Right cardiac atrium (tissue), 5 donors: ENCODE measurements at regions not wholly inside any gene's neighbourhood (a gene's known extent, or its start where the extent isn't known, plus 50 kb on each side); places are given as distances from the start of the nearest gene placed in this dataset.

Experiments used
- ATAC-seq, 2 donors: fragments of 200-7000 bp; cut with Tn5 transposase; one replicate each; pipeline versions ENCODE4 v1.8.0 to v1.9.1; 2020; ENCODE audit warnings: moderate library complexity in 2 of 2, mild to moderate bottlenecking in 1 of 2
- DNase-seq, 3 donors: peaks; one replicate each; pipeline ENCODE4 v3.0.0-alpha.2; 2020
- H3K27ac ChIP-seq: one replicate; pipeline ENCODE4 v1.5.1; 2013; ENCODE audit warnings: mild to moderate bottlenecking, low read length, control low read depth, moderate library complexity
- H3K27me3 ChIP-seq: one replicate; pipeline ENCODE4 v1.6.1; 2013; ENCODE audit not compliant: control insufficient read depth, insufficient read depth
- H3K4me1 ChIP-seq: one replicate; pipeline ENCODE4 v1.6.1; 2013; ENCODE audit warnings: low read length; ENCODE audit not compliant: control insufficient read depth, insufficient read depth
- H3K4me3 ChIP-seq: one replicate; pipeline ENCODE4 v1.5.1; 2013; ENCODE audit warnings: low read length, control low read depth
- H3K9me3 ChIP-seq: one replicate; pipeline ENCODE4 v1.6.1; 2013; ENCODE audit warnings: low read length; ENCODE audit not compliant: control insufficient read depth
- WGBS: extraction: QIAGEN DNeasy Blood & Tissue Kit; methylation state at CpG from one replicate; pipeline ENCODE4 v1.1.7; 2013; 5-methylcytosine and 5-hydroxymethylcytosine counted together
- intact Hi-C, 4 donors: fragments of 100-400 bp; cut with DNase I; formaldehyde crosslinking; loops; one replicate each; pipeline versions ENCODE4 v1.11.0 to v1.14.0; 2022 to 2023
- donor health status: healthy with polysubstance abuse.
- donor health status: DM: no; HTN: yes; CAD: no.
- donor health status: DM: no; HTN: no; CAD: no.
- donor health status: DM: no; HTN: yes; CAD: no; lungs with severe emphysema.
- donor health status: DM: yes; HTN: yes; CAD: no.

GRCh38 chr12:65517656-65518210 lies 239.2 kb downstream of the MSRB3 start:
- Histone ChIP-seq H3K27ac (no peak overlapping the region), H3K4me1 (no peaks in the 10 kb centered on the region), H3K4me3 (no peak overlapping the region), H3K9me3 (no peaks in the 10 kb centered on the region), H3K27me3 (no peaks in the 10 kb centered on the region)
- DNase-seq (no peak), ATAC-seq (no peak)
- WGBS, result 91% methylated on average over 1 of the region's 1 CpG
- intact Hi-C loops, result no loop called here

GRCh38 chr12:65518771-65519170 lies 240.3 kb downstream of the MSRB3 start:
- intact Hi-C loops, result no loop called here
- H3K4me1 ChIP-seq, result no peaks in the 10 kb centered on the region
- no peak overlapping the region for H3K4me3 ChIP-seq
- no peak overlapping the region for H3K27ac ChIP-seq
- no peak for DNase-seq
- H3K27me3 ChIP-seq, result no peaks in the 10 kb centered on the region
- H3K9me3 ChIP-seq, result no peaks in the 10 kb centered on the region
- ATAC-seq, result no peak

GRCh38 chr12:65520658-65521057 lies 242.2 kb downstream of the MSRB3 start:
- Histone ChIP-seq H3K4me3 (no peak overlapping the region), H3K27ac (no peak overlapping the region), H3K4me1 (no peaks in the 10 kb centered on the region), H3K27me3 (no peaks in the 10 kb centered on the region), H3K9me3 (no peaks in the 10 kb centered on the region)
- DNase-seq (no peak), ATAC-seq (no peak)
- intact Hi-C loops, result no loop called here
- WGBS, result 96% methylated on average over 1 of the region's 1 CpG

GRCh38 chr12:65522956-65523860 lies 244.7 kb downstream of the MSRB3 start:
- ATAC-seq, result peak in 1 of 2 donors; percentile 71
- no peaks in the 10 kb centered on the region for H3K9me3 ChIP-seq
- H3K27me3 ChIP-seq, result no peaks in the 10 kb centered on the region
- WGBS, result 79% methylated on average over 12 of the region's 12 CpGs
- DNase-seq, result no peak
- H3K4me1 ChIP-seq, result no peaks in the 10 kb centered on the region
- H3K4me3 ChIP-seq, result no peak overlapping the region
- no peak overlapping the region for H3K27ac ChIP-seq
- intact Hi-C loops, result no loop called here

- DNase-seq (no peak), ATAC-seq (no peak)
- Histone ChIP-seq H3K27ac (no peak overlapping the region), H3K9me3 (no peaks in the 10 kb centered on the region), H3K4me1 (no peaks in the 10 kb centered on the region), H3K27me3 (no peaks in the 10 kb centered on the region), H3K4me3 (no peak overlapping the region)
- intact Hi-C loops, result no loop called here
- 79% methylated on average over 2 of the region's 2 CpGs for WGBS
Measured at GRCh38 chr12:65524666-65525065, 246.2 kb downstream of the MSRB3 start.

- no peak for ATAC-seq
- H3K4me1 ChIP-seq, result no peaks in the 10 kb centered on the region
- 89% methylated on average over 3 of the region's 3 CpGs for WGBS
- no peak for DNase-seq
- intact Hi-C loops, result no loop called here
- H3K27ac ChIP-seq, result no peak overlapping the region
- H3K27me3 ChIP-seq, result no peaks in the 10 kb centered on the region
- H3K9me3 ChIP-seq, result no peaks in the 10 kb centered on the region
- no peak overlapping the region for H3K4me3 ChIP-seq
Measured at GRCh38 chr12:65525491-65526141, 247.1 kb downstream of the MSRB3 start.

GRCh38 chr12:65526311-65526710 lies 247.8 kb downstream of the MSRB3 start:
- H3K4me1 ChIP-seq, result no peaks in the 10 kb centered on the region
- no peak for DNase-seq
- H3K27me3 ChIP-seq, result no peaks in the 10 kb centered on the region
- H3K4me3 ChIP-seq, result no peak overlapping the region
- intact Hi-C loops, result no loop called here
- no peaks in the 10 kb centered on the region for H3K9me3 ChIP-seq
- 76% methylated on average over 2 of the region's 2 CpGs for WGBS
- no peak for ATAC-seq
- no peak overlapping the region for H3K27ac ChIP-seq

GRCh38 chr12:65528127-65528526 lies 249.6 kb downstream of the MSRB3 start:
- Histone ChIP-seq H3K4me3 (no peak overlapping the region), H3K27me3 (no peaks in the 10 kb centered on the region), H3K4me1 (no peaks in the 10 kb centered on the region), H3K27ac (no peak overlapping the region), H3K9me3 (no peaks in the 10 kb centered on the region)
- WGBS, result 93% methylated on average over 3 of the region's 3 CpGs
- DNase-seq (no peak), ATAC-seq (no peak)
- intact Hi-C loops, result no loop called here

GRCh38 chr12:65529106-65529505 lies 250.6 kb downstream of the MSRB3 start:
- H3K27ac ChIP-seq, result no peak overlapping the region
- 91% methylated on average over 2 of the region's 2 CpGs for WGBS
- ATAC-seq (no peak), DNase-seq (no peak)
- no peaks in the 10 kb centered on the region for H3K9me3 ChIP-seq
- H3K4me1 ChIP-seq, result no peaks in the 10 kb centered on the region
- intact Hi-C loops, result no loop called here
- no peaks in the 10 kb centered on the region for H3K27me3 ChIP-seq
- no peak overlapping the region for H3K4me3 ChIP-seq

GRCh38 chr12:65529771-65530435 lies 251.4 kb downstream of the MSRB3 start:
- Histone ChIP-seq H3K4me3 (no peak overlapping the region), H3K9me3 (no peaks in the 10 kb centered on the region), H3K4me1 (no peaks in the 10 kb centered on the region), H3K27me3 (no peaks in the 10 kb centered on the region), H3K27ac (no peak overlapping the region)
- ATAC-seq (no peak), DNase-seq (no peak)
- 93% methylated on average over 7 of the region's 7 CpGs for WGBS
- intact Hi-C loops, result no loop called here

GRCh38 chr12:65532162-65532561 lies 253.7 kb downstream of the MSRB3 start:
- intact Hi-C loops, result no loop called here
- H3K27me3 ChIP-seq, result no peaks in the 10 kb centered on the region
- no peak overlapping the region for H3K4me3 ChIP-seq
- 87% methylated on average over 2 of the region's 2 CpGs for WGBS
- H3K27ac ChIP-seq, result no peak overlapping the region
- no peaks in the 10 kb centered on the region for H3K9me3 ChIP-seq
- H3K4me1 ChIP-seq, result no peaks in the 10 kb centered on the region
- ATAC-seq, result no peak
- no peak for DNase-seq
